Neural cell (in vitro differentiated cells): ENCODE measurements at regions not wholly inside any gene's neighbourhood (a gene's known extent, or its start where the extent isn't known, plus 50 kb on each side); places are given as distances from the start of the nearest gene placed in this dataset.
"Not testable (repeated sequence)": the region's sequence is repeated elsewhere in the genome, so short reads cannot be mapped to it uniquely, and the experiment has no call there.

ENCODE experiments used
- H2AFZ ChIP-seq: fragments of 200-600, 300-800 bp; sonication (generic), shearing (Covaris generic); 2 replicates; pipeline ENCODE4 v1.6.0; 2014; ENCODE audit warnings: low read depth, mild to moderate bottlenecking, antibody characterized with exemption, low read length, moderate library complexity
- H3F3A ChIP-seq: fragments of 200-600 bp; shearing (Covaris generic); 2 replicates; pipeline ENCODE4 v1.6.1; 2016; ENCODE audit warnings: mild to moderate bottlenecking, moderate library complexity, mixed read lengths, antibody characterized with exemption, low read length; ENCODE audit not compliant: insufficient read depth, poor library complexity, severe bottlenecking
- H3K27ac ChIP-seq: fragments of 200-600, 300-800 bp; sonication (generic), shearing (Covaris generic); 2 replicates; pipeline ENCODE4 v1.5.1; 2014; ENCODE audit warnings: mild to moderate bottlenecking, low read length, moderate library complexity
- H3K27me3 ChIP-seq: fragments of 300-800, 200-600 bp; sonication (generic), shearing (Covaris generic); 2 replicates; pipeline ENCODE4 v1.6.0; 2014; ENCODE audit warnings: mild to moderate bottlenecking, low read depth, low read length, moderate library complexity; ENCODE audit not compliant: insufficient read depth
- H3K36me3 ChIP-seq: fragments of 300-800, 200-600 bp; sonication (generic), shearing (Covaris generic); 2 replicates; pipeline ENCODE4 v1.5.1; 2014; ENCODE audit warnings: mild to moderate bottlenecking, antibody characterized with exemption, low read length, moderate library complexity; ENCODE audit not compliant: insufficient read depth
- H3K4me2 ChIP-seq: fragments of 300-800, 200-600 bp; sonication (generic), shearing (Covaris generic); 2 replicates; pipeline ENCODE4 v1.6.0; 2014; ENCODE audit warnings: mild to moderate bottlenecking, low read length
- H3K4me3 ChIP-seq: fragments of 300-800, 200-600 bp; sonication (generic), shearing (Covaris generic); 2 replicates; pipeline ENCODE4 v1.5.1; 2014; ENCODE audit warnings: mild to moderate bottlenecking, low read length, moderate library complexity
- H3K79me2 ChIP-seq: fragments of 200-600 bp; shearing (Covaris generic); replicated peaks from 2 replicates; pipeline ENCODE4 v1.6.0; 2014; ENCODE audit warnings: mild to moderate bottlenecking, low read length, moderate library complexity; ENCODE audit not compliant: insufficient read depth
- H3K9ac ChIP-seq: fragments of 300-800, 200-600 bp; sonication (generic), shearing (Covaris generic); 2 replicates; pipeline ENCODE4 v1.6.1; 2016; ENCODE audit warnings: mild to moderate bottlenecking, low read length, mixed read lengths
- H3K9me2 ChIP-seq: fragments of 200-600 bp; shearing (Covaris generic); 2 replicates; pipeline ENCODE4 v1.6.1; 2016; ENCODE audit warnings: mild to moderate bottlenecking, low read length, mixed read lengths; ENCODE audit not compliant: insufficient read depth
- H3K9me3 ChIP-seq: fragments of 200-600, 300-800 bp; sonication (generic), shearing (Covaris generic); 2 replicates; pipeline ENCODE4 v1.6.1; 2016; ENCODE audit warnings: mild to moderate bottlenecking, mixed run types, low read length, moderate library complexity, mixed read lengths
- H4K20me1 ChIP-seq: fragments of 200-600 bp; shearing (Covaris generic); 2 replicates; pipeline ENCODE4 v1.6.1; 2016; ENCODE audit warnings: mild to moderate bottlenecking, mixed run types; ENCODE audit not compliant: insufficient read depth
- CTCF ChIP-seq: fragments of 450-650 bp; IDR thresholded peaks from 2 replicates; pipeline ENCODE4 v1.5.1; 2014; ENCODE audit warnings: antibody characterized with exemption, mild to moderate bottlenecking, moderate library complexity; ENCODE audit not compliant: poor library complexity, severe bottlenecking
- EP300 ChIP-seq: fragments of 450-650 bp; conservative IDR thresholded peaks from 2 replicates; pipeline ENCODE4 v1.6.1; 2014; ENCODE audit warnings: antibody characterized with exemption, mild to moderate bottlenecking, moderate library complexity; ENCODE audit not compliant: poor library complexity, severe bottlenecking
- EZH2 ChIP-seq: fragments of 200-600, 300-800 bp; shearing (Covaris generic), sonication (generic); IDR thresholded peaks from 2 replicates; pipeline ENCODE4 v1.6.1; 2014; ENCODE audit warnings: antibody characterized with exemption, low read length, borderline replicate concordance, mild to moderate bottlenecking; ENCODE audit not compliant: insufficient read depth, poor library complexity, severe bottlenecking
- MXI1 ChIP-seq: fragments of 450-650 bp; conservative IDR thresholded peaks from 2 replicates; pipeline ENCODE4 v1.6.1; 2014; ENCODE audit warnings: antibody characterized with exemption, mild to moderate bottlenecking; ENCODE audit not compliant: poor library complexity, severe bottlenecking
- POLR2AphosphoS5 ChIP-seq: IDR thresholded peaks from 2 replicates; pipeline ENCODE4 v1.6.1; 2012
- RAD21 ChIP-seq: fragments of 450-650 bp; conservative IDR thresholded peaks from 2 replicates; pipeline ENCODE4 v1.6.1; 2014; ENCODE audit warnings: antibody characterized with exemption, mild to moderate bottlenecking, moderate library complexity
- REST ChIP-seq: IDR thresholded peaks from 2 replicates; pipeline ENCODE4 v1.6.1; 2012; ENCODE audit warnings: borderline replicate concordance
- SMC3 ChIP-seq: fragments of 450-650 bp; conservative IDR thresholded peaks from 2 replicates; pipeline ENCODE4 v1.6.1; 2014; ENCODE audit warnings: antibody characterized with exemption, mild to moderate bottlenecking, moderate library complexity; ENCODE audit not compliant: poor library complexity
- TAF1 ChIP-seq: IDR thresholded peaks from 2 replicates; pipeline ENCODE4 v1.6.1; 2012; ENCODE audit warnings: low read depth

DNA sequence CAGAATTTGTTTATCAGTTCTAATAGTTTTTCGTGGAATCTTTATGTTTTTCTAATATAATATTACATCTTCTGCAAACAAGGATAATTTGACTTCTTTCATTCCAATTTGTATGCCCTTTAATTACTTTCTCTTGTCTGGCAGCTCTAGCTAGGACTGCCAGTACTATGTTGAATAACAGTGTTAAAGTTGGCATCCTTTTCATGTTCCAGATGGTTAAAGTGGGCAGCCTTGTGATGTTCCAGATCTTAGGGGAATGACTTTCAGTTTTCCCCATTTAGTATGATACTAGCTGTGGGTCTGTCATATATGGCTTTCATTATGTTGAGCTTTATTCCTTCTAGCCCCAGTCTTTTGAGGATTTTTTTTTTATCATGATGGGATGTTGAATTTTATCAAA, 220.6 kb upstream of the WDFY3 start:
- no peak overlapping the region for H3K4me2 ChIP-seq

GRCh38 chr4:85196015-85196414, 229.5 kb upstream of the WDFY3 start:
- not testable (repeated sequence) for H3K79me2 ChIP-seq, H3K4me3 ChIP-seq, H3K4me2 ChIP-seq, H3K9me3 ChIP-seq, H3K9ac ChIP-seq, H3K27me3 ChIP-seq, H4K20me1 ChIP-seq, H3K9me2 ChIP-seq, H3K27ac ChIP-seq, H3K36me3 ChIP-seq, H3F3A ChIP-seq, H2AFZ ChIP-seq

More for the DNA sequence above, 220.6 kb upstream of the WDFY3 start:
- Histone ChIP-seq H3F3A (no peaks in the 10 kb centered on the region), H3K4me3 (no peak overlapping the region), H3K36me3 (no peaks in the 10 kb centered on the region), H3K9ac (no peak overlapping the region), H3K27ac (no peak overlapping the region), H2AFZ (no peak overlapping the region), H3K9me2 (no peaks in the 10 kb centered on the region), H3K79me2 (no peaks in the 10 kb centered on the region), H3K27me3 (no peaks in the 10 kb centered on the region), H3K9me3 (no peaks in the 10 kb centered on the region), H4K20me1 (no peaks in the 10 kb centered on the region)
- TF ChIP-seq TAF1 (no peak), MXI1 (no peak), POLR2AphosphoS5 (no peak), SMC3 (no peak), RAD21 (no peak), EZH2 (no peak), EP300 (no peak), REST (no peak), CTCF (no peak)

DNA sequence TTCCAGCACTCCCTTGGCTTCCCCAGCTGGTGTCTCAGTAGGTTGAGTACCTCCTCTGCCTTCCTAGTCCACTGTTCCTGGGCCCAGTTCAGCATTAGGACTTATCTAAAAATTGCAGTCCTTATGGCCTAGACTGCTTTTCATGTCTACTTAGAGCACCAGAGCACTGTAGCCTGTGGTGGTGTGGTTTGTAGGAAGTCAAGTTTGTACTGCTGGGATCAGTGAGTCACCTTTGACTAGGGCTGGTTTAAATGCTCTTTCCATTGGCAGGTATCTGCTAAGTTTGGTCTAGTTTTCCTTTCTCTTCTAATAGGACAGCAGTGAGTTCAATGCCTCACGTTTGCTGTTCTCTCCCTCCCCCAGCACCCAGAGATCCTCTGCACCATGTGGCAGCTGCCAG, 233.6 kb upstream of the WDFY3 start:
- Histone ChIP-seq H2AFZ (no peak overlapping the region), H3K79me2 (no peaks in the 10 kb centered on the region)

More for the DNA sequence above, 233.6 kb upstream of the WDFY3 start:
- Histone ChIP-seq H3K9me3 (peaks cover 6% of the 10 kb centered on the region), H3K36me3 (no peaks in the 10 kb centered on the region), H4K20me1 (no peaks in the 10 kb centered on the region), H3F3A (no peaks in the 10 kb centered on the region), H3K9ac (no peak overlapping the region), H3K4me2 (no peak overlapping the region), H3K27ac (no peak overlapping the region), H3K4me3 (no peak overlapping the region), H3K9me2 (no peaks in the 10 kb centered on the region), H3K27me3 (no peaks in the 10 kb centered on the region)
- TF ChIP-seq RAD21 (no peak), SMC3 (no peak), MXI1 (no peak), REST (no peak), EZH2 (no peak), CTCF (no peak), TAF1 (no peak), POLR2AphosphoS5 (no peak), EP300 (no peak)
